SK-N-MC (cell line): ENCODE measurements at regions not wholly inside any gene's neighbourhood (a gene's known extent, or its start where the extent isn't known, plus 50 kb on each side); places are given as distances from the start of the nearest gene placed in this dataset.

Experiments
- DNase-seq: peaks from one replicate; pipeline ENCODE4 v3.0.0-alpha.2; 2011; ENCODE audit warnings: low read depth, low spot score
- H3K27ac ChIP-seq: fragments of 200-600 bp; sonication (generic); 2 replicates; pipeline ENCODE4 v1.5.1; 2016; ENCODE audit warnings: mixed run types
- H3K36me3 ChIP-seq: fragments of 200-600 bp; sonication (generic); 2 replicates; pipeline ENCODE4 v1.6.1; 2017; ENCODE audit warnings: antibody characterized with exemption, low read length, mixed read lengths; ENCODE audit not compliant: insufficient read depth
- H3K4me3 ChIP-seq: fragments of 200-600 bp; sonication (generic); 2 replicates; pipeline ENCODE4 v1.5.1; 2016
- H3K9ac ChIP-seq: fragments of 200-600 bp; sonication (generic); 2 replicates; pipeline ENCODE4 v1.8.0; 2017; ENCODE audit warnings: mixed run types, mixed read lengths; ENCODE audit not compliant: insufficient read length
- H3K9me3 ChIP-seq: fragments of 200-600 bp; sonication (generic); 2 replicates; pipeline ENCODE4 v1.6.1; 2017; ENCODE audit warnings: low read depth, mild to moderate bottlenecking, antibody characterized with exemption, low read length, moderate library complexity, mixed read lengths
- EZH2 ChIP-seq: fragments of 200-600 bp; sonication (generic); IDR thresholded peaks from one replicate; pipeline ENCODE4 v1.6.1; 2017; ENCODE audit warnings: antibody characterized with exemption
- FOXP2 ChIP-seq: optimal IDR thresholded peaks from 2 replicates; pipeline ENCODE3; 2011; ENCODE audit warnings: mild to moderate bottlenecking, moderate library complexity; ENCODE audit not compliant: insufficient read depth; ENCODE audit errors: extremely low read length, control extremely low read depth
- POLR2AphosphoS5 ChIP-seq: IDR thresholded peaks from 2 replicates; pipeline ENCODE4 v1.6.1; 2012; ENCODE audit warnings: mild to moderate bottlenecking, low read depth, low read length, borderline replicate concordance

DNA sequence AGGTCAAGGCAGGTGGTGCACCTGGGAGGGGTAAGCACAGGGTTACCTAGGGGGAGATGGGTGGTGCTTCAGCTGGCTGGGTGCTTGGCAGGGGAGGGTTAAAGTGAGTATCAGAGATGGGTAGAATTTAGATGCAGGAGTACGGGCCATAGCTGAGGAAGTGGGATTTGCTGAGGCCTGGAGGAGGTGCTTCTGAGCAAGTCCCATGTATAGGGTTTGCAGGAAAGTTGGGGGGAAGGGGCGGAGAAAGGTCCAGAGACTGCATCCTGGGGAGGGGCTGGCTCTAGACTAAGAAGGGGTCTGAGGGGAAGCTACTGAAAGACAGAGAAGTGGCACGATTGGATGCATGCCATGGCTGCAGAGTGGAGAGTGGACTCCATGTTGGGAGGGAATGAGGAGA, 281.6 kb upstream of the ZNF32 start:
- Histone ChIP-seq H3K4me3 (no peak overlapping the region), H3K36me3 (no peaks in the 10 kb centered on the region), H3K9ac (no peak overlapping the region), H3K27ac (no peak overlapping the region), H3K9me3 (no peaks in the 10 kb centered on the region)
- no peak for DNase-seq
- TF ChIP-seq POLR2AphosphoS5, result no peak
- TF ChIP-seq FOXP2, result no peak
- no peak for TF ChIP-seq EZH2

- H3K9ac ChIP-seq, result no peak overlapping the region
- no peak for DNase-seq
- no peaks in the 10 kb centered on the region for H3K36me3 ChIP-seq
- H3K27ac ChIP-seq, result no peak overlapping the region
- no peak for TF ChIP-seq EZH2
- no peak for TF ChIP-seq FOXP2
- TF ChIP-seq POLR2AphosphoS5, result no peak
- no peaks in the 10 kb centered on the region for H3K9me3 ChIP-seq
- H3K4me3 ChIP-seq, result no peak overlapping the region
Observed at GRCh38 chr10:43929122-43929521, 280.4 kb upstream of the ZNF32 start.

- H3K27ac ChIP-seq, result no peak overlapping the region
- no peak overlapping the region for H3K9ac ChIP-seq
- no peaks in the 10 kb centered on the region for H3K36me3 ChIP-seq
- DNase-seq, result no peak
- H3K4me3 ChIP-seq, result no peak overlapping the region
- H3K9me3 ChIP-seq, result no peaks in the 10 kb centered on the region
- TF ChIP-seq EZH2 (no peak), FOXP2 (no peak), POLR2AphosphoS5 (no peak)
Observed at GRCh38 chr10:43928425-43928968, 279.8 kb upstream of the ZNF32 start.

GRCh38 chr10:43926875-43927406, 278.3 kb upstream of the ZNF32 start:
- Histone ChIP-seq H3K4me3 (no peak overlapping the region), H3K9me3 (no peaks in the 10 kb centered on the region), H3K9ac (no peak overlapping the region), H3K36me3 (no peaks in the 10 kb centered on the region), H3K27ac (no peak overlapping the region)
- DNase-seq, result no peak
- TF ChIP-seq EZH2, result no peak
- TF ChIP-seq FOXP2, result no peak
- TF ChIP-seq POLR2AphosphoS5, result no peak

DNA sequence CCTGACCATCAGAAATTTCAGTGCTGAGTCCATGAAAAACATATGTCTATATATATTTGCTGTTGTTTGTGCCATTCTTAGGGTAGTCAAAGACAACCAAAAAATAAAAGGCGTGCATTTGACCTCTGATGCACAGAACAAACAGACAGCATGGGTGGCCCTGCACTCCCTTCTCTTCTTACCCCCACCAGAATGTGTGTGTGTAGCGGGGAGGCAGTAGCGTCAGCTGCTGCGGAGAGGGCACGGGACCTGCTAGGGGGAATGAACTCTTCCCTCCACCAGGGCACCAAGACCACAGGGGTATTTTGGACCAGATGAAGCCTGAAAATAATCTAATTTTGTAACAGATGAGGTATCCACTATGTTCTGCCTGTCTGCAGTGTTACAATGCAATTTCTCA, 277.7 kb upstream of the ZNF32 start:
- Histone ChIP-seq H3K9ac (no peak overlapping the region), H3K9me3 (no peaks in the 10 kb centered on the region), H3K4me3 (no peak overlapping the region), H3K36me3 (no peaks in the 10 kb centered on the region), H3K27ac (no peak overlapping the region)
- DNase-seq, result no peak
- TF ChIP-seq EZH2, result no peak
- no peak for TF ChIP-seq FOXP2
- TF ChIP-seq POLR2AphosphoS5, result no peak

DNA sequence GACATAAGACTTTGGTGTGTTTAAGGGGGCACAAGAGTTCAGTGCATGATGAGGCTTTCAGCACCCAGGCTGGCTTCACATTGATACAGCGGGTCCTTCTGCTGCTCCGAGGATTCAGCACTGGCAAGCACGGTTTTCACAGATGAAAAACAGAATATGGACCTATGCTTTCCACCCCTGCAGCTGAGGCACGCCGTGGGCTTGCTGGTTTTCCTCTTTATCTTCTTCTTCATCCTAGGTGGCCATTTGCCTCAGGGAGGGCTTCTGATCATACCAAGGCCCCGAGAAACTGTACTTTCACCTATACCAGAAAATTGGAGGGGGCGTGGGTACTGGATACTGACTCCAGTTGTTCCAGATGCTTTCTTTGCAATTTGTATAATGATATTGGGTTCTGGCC, 277.1 kb upstream of the ZNF32 start:
- TF ChIP-seq POLR2AphosphoS5, result no peak
- TF ChIP-seq FOXP2, result no peak
- no peak for TF ChIP-seq EZH2
- no peak overlapping the region for H3K27ac ChIP-seq
- no peak overlapping the region for H3K9ac ChIP-seq
- H3K9me3 ChIP-seq, result no peaks in the 10 kb centered on the region
- no peak for DNase-seq
- no peaks in the 10 kb centered on the region for H3K36me3 ChIP-seq
- no peak overlapping the region for H3K4me3 ChIP-seq

- no peaks in the 10 kb centered on the region for H3K9me3 ChIP-seq
- DNase-seq, result no peak
- H3K4me3 ChIP-seq, result no peak overlapping the region
- no peak overlapping the region for H3K27ac ChIP-seq
- no peak for TF ChIP-seq EZH2
- no peak for TF ChIP-seq POLR2AphosphoS5
- H3K9ac ChIP-seq, result no peak overlapping the region
- H3K36me3 ChIP-seq, result no peaks in the 10 kb centered on the region
Observed at GRCh38 chr10:43923328-43923727, 274.6 kb upstream of the ZNF32 start.

DNA sequence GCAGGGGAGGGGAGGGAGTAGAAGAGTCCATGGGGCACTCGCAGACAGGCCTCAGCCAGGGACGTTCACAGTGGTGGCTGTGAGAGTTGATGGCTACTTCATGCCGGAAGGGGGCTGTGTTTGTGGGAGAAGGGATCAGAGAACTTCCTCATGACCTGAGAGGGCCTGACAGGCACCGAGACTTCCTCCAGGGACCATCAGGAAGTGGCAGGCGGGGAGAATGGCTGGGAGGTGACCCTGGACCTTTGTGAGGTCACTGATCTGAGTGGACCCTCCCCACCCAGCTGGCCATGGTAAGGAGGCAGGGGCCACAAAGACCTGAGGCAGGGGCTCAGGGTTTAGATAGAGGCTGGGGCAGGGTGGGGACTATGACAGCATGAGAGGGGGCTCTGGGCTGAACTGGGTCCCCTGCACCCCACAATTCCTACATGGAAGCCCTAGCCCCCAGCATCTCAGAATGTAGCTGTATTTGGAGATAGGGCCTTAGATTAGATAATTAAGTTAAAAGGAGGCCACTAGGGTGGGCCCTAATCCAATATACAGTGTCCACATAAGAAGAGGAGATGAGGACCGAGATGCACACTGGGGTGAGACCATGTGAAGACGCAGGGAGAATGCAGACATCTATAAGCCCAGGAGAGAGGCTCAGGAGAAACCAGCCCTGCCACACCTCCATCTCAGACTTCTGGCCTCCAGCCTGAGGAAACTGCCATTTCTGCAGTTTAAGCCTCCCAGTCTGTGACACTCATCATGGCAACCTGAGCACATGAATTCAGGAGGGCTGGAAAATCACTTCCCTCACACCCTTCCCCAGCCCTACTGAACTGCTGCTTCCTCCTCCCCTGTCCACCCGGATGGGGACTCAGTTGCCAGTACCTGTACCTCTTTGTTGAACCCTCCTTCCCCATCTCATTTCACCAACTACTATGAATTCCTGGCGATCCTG, 273.9 kb upstream of the ZNF32 start:
- Histone ChIP-seq H3K9ac (no peak overlapping the region), H3K36me3 (no peaks in the 10 kb centered on the region), H3K27ac (no peak overlapping the region), H3K9me3 (no peaks in the 10 kb centered on the region), H3K4me3 (no peak overlapping the region)
- TF ChIP-seq POLR2AphosphoS5 (no peak), EZH2 (no peak)
- no peak for DNase-seq
